ENCODE measurements at regions not wholly inside any gene's neighbourhood (a gene's known extent, or its start where the extent isn't known, plus 50 kb on each side); places are given as distances from the start of the nearest gene placed in this dataset.

DNA sequence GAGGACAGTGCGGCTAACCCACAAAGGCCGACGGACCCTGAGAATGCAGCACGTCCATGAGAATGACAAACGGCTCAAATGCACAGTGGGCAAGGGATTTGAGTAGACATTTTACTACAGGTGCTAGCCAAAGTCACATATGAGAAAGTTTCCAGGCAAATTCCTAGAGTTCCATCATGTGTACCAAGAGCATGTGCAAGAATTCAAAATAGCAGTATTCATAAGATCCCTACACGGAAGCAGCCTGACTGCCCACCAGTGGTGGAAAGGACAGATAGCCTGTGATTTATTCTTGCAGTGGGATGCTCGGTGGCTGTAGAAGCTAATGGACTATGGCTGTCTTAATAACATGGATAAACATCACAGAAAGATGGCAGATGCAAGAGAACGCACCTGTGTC lies 68.0 kb downstream of the RGS12 start:
- TF ChIP-seq, protein P1, sequence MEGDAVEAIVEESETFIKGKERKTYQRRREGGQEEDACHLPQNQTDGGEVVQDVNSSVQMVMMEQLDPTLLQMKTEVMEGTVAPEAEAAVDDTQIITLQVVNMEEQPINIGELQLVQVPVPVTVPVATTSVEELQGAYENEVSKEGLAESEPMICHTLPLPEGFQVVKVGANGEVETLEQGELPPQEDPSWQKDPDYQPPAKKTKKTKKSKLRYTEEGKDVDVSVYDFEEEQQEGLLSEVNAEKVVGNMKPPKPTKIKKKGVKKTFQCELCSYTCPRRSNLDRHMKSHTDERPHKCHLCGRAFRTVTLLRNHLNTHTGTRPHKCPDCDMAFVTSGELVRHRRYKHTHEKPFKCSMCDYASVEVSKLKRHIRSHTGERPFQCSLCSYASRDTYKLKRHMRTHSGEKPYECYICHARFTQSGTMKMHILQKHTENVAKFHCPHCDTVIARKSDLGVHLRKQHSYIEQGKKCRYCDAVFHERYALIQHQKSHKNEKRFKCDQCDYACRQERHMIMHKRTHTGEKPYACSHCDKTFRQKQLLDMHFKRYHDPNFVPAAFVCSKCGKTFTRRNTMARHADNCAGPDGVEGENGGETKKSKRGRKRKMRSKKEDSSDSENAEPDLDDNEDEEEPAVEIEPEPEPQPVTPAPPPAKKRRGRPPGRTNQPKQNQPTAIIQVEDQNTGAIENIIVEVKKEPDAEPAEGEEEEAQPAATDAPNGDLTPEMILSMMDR (IDR thresholded peaks at IDR 0.05) = no peak
- TF ChIP-seq POLR2A (IDR thresholded peaks at IDR 0.05) = no peak

Measured in right lobe of liver (tissue), 4 donors.